Tibial nerve (tissue), 4 donors: ENCODE measurements at regions not wholly inside any gene's neighbourhood (a gene's known extent, or its start where the extent isn't known, plus 50 kb on each side); places are given as distances from the start of the nearest gene placed in this dataset.

ENCODE experiments used
- CTCF ChIP-seq, 5 experiments: fragments of 200-600 bp in 3 of 5; fragments of 450-650 bp in 2 of 5; sonication (generic) in 3 of 5; IDR thresholded peaks; one replicate each; pipeline ENCODE4 v1.5.1; 2016 to 2019; ENCODE audit warnings: antibody characterized with exemption in 5 of 5, mild to moderate bottlenecking in 3 of 5, moderate library complexity in 2 of 5
- EP300 ChIP-seq, 2 donors: sonication (generic); formaldehyde crosslinking; IDR thresholded peaks; one replicate each; pipeline ENCODE4 v1.6.1; 2017; ENCODE audit warnings: antibody characterized with exemption in 2 of 2, mild to moderate bottlenecking in 1 of 2
- POLR2A ChIP-seq, 2 donors: fragments of 450-650 bp; IDR thresholded peaks; one replicate each; pipeline ENCODE4 v1.6.1; 2017; ENCODE audit warnings: antibody characterized with exemption in 2 of 2, mild to moderate bottlenecking in 2 of 2, moderate library complexity in 2 of 2

DNA sequence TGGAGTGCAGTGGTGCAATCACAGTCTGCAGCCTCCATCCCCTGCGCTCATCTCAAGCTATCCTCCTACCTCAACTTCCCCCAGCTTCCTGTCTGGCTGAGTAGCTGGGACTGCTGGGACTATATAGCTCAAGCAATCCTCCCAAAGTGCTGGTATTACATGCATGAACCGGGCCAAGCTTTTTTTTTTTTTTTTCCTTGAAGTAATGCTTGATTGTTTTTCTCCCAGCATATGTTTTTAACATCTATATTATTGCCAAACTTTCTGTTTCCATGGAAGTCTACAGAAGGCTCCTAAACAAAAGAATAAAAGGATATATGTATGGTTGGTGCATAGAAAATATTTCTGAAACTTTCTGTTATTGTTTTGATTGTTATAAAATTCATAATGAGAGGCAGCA lies 853.6 kb downstream of the KCNA4 start:
- no peak for TF ChIP-seq CTCF (IDR thresholded peaks at IDR 0.05)
- no peak for TF ChIP-seq POLR2A (IDR thresholded peaks at IDR 0.05)
- TF ChIP-seq EP300 (IDR thresholded peaks at IDR 0.05): no peak
